Dermis blood vessel endothelial cell (primary cell): ENCODE measurements at regions not wholly inside any gene's neighbourhood (a gene's known extent, or its start where the extent isn't known, plus 50 kb on each side); places are given as distances from the start of the nearest gene placed in this dataset.
"Not testable (repeated sequence)": the region's sequence is repeated elsewhere in the genome, so short reads cannot be mapped to it uniquely, and the experiment has no call there.

Source experiments
- DNase-seq: peaks from one replicate; pipeline ENCODE4 v3.0.0; 2010

- DNase-seq = no peak
Measured at GRCh38 chr2:238502088-238502810, 75.5 kb downstream of the ASB1 start.

- no peak for DNase-seq
Measured at GRCh38 chr2:238502956-238503791, 76.4 kb downstream of the ASB1 start.

DNA sequence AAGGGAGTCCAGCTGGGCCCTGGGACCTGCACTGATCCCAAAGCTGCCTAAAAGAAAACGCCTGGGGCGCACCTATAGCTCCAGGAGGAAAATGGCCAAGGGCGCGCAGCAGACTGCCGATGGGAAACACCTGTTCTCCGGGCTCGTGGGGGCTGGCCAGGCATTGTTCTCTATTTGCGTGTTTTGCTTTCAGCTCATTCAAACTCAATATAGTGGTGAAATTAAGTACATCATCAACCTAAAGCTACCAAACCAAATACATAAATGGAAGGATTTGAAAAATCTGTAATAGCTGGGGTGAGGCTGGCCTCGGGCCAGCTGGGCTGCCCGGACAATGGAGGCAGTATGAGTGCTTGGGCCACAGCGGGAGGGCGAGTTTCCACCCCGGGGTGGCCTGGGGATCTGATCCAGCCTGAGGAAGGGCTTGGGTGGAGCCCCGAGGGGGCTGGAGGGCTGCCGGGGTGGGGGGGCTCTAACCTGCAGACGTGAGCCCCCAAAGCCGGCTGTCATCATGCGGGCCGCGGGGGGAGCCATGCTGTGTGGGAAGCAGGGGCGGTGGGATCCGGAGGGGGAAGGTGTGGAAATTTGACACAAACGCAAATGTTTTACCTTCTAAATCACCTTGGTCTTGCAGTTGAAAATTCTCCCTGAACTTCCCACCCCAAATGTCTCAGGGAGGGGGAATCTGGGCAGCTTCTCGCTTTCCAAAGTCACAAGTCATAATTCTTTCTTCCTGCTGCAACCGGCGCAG is 77.6 kb downstream of the ASB1 start:
- DNase-seq = peak; percentile 30

DNA sequence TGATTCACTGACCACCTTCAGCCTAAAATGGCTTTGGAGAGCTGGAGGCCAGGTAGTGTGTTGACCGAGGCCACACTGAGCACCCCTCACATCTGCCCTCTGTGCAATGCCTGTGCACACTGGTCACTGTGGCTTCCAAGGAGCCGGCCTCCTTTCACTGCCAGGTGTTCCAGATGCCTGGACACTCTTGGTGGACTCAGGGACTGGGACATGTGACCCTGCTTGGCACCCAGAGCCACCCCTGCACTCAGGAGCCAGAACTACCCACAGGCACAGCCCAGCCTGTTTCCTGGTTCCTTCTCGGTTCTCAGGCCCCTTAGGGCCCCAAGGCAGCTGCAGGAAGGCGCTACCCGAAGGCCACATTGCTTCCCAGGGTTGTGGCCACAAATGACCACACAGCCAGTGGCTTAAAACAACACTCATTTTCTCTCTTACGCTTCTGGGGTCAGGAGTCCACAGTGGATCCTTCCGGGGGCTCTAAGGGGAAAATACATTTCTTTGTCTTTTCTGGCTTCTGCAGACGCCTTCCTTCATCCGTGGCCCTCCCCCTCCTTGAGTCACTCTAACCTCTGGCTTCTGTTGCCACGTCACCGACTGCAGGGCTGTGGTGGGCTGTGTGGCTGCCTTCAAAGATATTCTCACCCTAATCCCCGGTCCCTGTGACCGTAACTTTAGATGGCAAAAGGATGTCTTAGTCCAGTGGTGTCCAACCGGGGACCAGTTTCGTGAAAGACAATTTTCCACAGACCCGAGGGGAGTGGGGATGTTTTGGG is 78.6 kb downstream of the ASB1 start:
- no peak for DNase-seq

DNA sequence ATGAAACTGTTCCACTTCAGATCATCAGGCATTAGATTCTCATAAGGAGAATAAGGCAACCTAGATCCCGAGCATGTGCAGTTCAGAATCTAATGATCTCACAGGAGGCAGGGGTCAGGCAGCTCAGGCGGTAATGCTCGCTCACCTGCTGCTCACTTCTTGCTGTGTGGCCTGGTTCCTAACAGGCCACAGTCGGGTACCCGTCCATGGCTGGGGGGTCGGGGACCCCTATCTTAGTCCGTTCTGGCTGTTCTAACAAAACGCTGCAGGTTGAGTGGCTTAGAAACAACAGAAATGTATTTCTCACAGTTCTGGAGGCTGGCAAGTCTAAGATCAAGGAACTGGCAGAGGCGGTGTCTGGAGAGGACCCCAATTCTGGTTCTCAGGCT is 79.2 kb downstream of the ASB1 start:
- no peak for DNase-seq

DNA sequence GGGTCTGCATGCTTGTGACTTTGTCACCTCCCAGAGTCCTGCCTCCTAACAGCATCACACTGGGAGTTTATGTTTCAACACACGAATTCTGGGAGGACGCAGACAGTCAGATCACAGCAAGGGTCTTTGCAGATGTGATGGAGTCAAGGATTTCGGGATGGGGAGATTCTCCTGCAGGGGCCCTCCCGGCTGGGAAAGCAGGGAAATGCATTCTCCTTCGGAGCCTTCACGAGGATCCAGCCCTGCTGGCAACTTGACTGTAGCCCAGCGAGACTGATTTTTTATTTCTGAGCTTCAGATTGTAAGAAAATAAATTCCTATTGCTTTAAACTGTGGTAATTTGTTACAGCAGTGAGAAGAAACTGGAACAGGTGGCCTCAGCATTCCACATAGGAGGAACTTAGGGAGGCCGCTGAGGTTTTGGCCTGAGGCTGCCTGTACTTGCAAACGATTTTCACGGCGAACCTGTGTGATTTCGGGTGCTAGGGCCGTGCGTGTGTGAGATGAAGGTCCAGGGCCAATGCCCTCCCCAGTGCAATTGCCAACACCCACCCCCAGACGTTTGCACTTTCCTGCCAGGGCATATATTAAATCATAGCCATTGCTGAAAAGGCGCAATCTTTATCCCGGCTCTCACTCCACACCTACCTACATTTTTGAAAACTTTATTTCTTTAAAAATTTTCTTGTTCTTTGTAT is 79.8 kb downstream of the ASB1 start:
- no peak for DNase-seq

DNA sequence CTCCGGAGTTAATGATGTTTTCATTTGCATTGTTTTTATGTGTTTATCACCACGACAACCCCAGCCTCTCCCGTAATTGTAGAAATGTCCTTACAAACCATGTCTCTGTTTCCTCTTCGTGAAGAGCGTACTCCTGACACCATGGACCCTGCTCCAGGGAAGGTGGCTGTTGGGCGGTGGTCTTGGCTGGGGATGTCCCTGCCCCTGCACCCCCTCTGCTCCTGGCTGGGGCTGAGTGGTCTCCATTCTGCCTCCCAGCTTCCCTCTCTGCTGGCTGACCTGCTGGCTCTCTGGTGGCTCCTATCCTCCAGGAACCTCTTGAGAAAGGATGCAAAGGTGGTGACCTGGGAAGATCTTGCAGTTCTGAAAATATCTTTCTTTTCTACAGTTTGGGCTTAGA is 81.1 kb downstream of the ASB1 start:
- no peak for DNase-seq

DNA sequence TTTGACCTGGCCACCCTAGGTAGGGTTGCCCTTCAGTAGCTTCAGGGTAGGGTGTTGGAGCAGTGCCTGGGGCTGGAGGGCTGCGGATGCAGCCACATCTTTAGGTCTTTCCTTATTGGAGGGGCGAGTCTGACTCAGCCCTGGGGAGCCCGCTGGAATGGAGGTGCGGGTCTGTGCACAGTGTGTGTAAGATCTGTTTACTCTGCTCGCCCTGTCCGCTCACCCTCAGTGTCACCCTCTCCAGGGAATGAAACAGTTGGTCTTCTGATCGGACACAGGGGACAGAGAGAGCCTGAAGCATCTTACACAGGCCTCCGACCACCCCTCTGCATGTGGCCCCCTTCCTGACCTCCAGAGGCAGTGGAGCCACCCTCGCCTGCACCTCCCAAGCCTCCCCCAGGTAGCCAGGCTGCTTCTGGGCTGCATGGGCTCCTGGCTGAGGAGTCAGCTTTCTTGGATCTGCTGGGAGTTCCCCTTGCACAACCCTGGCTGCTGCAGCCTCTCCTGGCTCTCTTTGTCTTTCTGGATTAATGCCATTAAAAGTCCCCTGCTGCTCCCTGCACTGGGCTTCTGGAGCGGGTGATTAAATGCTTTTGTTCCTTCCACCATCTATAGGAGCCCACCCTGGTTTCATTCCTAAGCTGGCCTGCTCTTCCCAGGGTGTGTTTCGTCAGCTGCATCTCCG is 82.6 kb downstream of the ASB1 start:
- DNase-seq = no peak

- no peak for DNase-seq
Measured at GRCh38 chr2:238509903-238510302, 83.2 kb downstream of the ASB1 start.

DNA sequence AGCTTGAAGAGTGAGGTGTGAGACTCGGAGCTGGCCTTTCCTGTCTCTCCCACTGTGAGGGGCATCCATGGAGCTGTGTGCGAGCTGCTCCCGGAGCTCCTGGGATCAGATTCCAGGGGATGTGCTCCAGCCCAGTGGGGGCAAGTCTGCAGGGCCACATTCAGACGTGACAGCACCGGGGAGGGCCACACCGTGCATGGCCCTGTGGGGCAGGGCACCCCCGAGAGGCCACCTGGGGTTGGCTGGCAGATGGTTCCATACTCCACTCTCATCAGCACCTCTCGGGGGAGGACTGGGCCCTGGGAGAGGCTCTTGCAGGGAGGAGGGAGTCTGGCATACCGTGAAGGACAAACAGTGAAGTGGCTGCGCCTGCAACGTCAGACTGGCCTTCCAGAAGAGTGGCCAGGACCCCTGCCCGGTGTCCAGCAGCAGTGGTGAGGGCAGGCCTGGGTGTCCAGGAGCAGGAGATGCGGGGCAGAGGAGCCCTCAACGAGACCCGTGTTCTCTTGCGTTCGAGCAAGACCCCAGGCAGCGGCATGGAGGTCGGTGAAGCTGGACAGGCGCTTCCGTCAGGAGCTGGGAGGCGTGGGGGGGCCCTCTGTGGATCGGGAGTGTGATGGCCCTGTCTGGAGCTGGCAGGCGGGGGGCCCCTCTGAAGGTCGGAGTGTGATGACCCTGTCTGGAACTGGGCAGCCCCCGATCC is 84.3 kb downstream of the ASB1 start:
- no peak for DNase-seq

DNA sequence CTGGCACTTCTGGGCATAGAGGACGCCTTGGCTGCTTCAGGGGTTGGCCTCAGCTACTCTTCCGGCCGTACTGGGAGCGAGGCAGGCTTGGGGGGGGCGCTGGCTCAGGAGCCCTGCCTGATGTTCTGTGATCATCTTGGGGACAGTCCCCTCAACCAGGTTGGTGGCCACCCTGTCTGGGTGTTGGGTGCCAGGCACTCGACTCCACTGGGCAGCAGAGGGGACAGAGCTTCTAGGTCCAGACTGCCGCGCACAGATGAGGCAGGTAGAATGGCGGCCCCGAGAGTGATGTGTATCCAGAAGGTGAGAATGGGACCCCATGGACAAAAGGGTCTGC is 84.9 kb downstream of the ASB1 start:
- DNase-seq = no peak

GRCh38 chr2:238512247-238512867 is 85.6 kb downstream of the ASB1 start:
- no peak for DNase-seq

DNA sequence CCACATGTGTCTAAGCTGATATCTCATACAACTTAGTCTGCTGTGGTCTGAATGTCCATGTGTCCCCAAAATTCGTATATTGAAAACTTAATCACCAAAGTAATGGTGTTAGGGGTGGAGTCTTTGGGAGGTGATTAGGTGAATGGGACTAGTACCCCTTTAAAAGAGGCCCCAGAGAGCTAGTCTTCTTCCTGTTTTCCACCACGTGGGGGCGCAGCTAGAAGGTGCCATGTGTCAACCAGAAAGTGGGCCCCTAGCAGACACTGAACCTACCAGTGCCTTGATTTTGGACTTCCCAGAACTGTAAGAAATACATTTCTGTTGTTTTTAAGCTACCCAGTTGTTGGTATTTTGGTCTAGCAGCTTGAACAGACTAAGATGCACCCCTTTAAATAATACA is 86.6 kb downstream of the ASB1 start:
- DNase-seq = peak; percentile 71

- DNase-seq = not testable (repeated sequence)
Measured at GRCh38 chr2:238514024-238514423, 87.3 kb downstream of the ASB1 start.

- no peak for DNase-seq
Measured at GRCh38 chr2:238515377-238515776, 88.7 kb downstream of the ASB1 start.

DNA sequence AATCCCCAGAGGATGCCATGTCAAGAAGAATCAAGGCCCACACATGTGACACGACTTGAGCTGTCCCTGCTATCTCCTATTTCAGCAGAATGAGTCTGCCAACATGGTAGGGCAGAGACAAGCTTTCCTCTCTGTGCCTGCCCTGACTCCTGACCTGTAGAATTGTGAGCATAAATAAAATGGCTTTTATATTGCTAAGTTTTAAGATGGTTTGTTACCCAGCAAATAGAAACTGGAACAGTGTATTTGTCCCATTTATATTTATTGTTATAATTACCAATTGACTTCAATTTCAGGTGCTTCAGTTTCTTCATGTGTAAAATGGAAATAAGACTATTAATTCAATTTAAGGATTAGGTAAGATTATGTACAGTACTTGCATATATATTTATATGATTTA is 90.5 kb downstream of the ASB1 start:
- no peak for DNase-seq

DNA sequence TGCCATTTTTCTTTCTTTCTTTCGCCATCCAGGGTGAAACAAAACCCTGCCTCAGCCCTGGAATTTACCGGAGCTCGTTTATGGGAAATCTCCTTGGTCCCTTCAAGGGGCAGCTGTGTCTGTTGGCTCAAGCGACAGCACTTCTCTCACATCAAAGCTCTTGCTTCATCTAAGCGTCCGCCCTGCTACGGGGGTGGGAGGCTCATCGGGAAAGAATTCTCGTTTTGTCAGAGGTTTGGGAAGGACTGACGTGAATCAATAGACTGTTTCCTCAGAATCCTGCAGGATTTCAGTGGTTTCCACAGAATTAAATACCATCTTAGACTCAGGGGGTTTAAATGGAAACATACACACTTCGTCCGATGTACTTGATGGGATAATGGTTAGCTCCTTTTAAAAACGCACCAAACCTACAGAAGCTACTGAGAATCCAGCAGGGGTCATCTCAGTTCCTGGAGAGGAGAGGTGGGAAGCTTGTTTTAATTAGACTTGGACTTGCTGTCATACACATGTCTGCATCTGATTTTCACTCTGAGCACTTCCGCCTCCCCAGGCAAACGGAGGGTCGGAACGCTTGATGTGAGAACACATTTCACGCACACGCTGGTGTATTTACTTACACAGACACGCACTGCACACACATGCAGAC is 91.6 kb downstream of the ASB1 start:
- no peak for DNase-seq

GRCh38 chr2:238518821-238519186 is 92.1 kb downstream of the ASB1 start:
- no peak for DNase-seq

GRCh38 chr2:238520359-238520886 is 93.7 kb downstream of the ASB1 start:
- no peak for DNase-seq

DNA sequence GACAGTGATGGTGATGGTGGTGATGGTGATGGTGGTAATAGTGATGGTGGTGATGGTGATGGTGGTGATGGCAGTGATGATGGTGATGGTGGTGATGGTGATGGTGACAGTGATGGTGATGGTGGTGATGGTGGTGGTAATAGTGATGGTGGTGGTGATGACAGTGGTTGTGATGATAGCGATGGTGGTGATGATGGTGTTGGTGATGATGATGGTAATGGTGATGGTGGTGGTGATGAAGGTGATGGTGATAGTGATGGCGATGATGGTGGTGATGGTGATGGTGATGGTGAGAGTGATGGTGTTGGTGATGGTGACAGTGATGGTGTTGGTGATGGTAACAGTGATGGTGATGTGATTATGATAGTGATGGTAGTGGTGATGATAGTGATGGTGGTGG is 94.3 kb downstream of the ASB1 start:
- DNase-seq = no peak
